Activated CD4-positive, alpha-beta T cell treated with anti-CD3 and anti-CD28 coated beads for 48 hours (primary cell): ENCODE measurements at regions not wholly inside any gene's neighbourhood (a gene's known extent, or its start where the extent isn't known, plus 50 kb on each side); places are given as distances from the start of the nearest gene placed in this dataset.
"Not testable (repeated sequence)": the region's sequence is repeated elsewhere in the genome, so short reads cannot be mapped to it uniquely, and the experiment has no call there.

Experiments
- DNase-seq: peaks from one replicate; pipeline ENCODE4 v3.0.0-alpha.2; 2020

DNA sequence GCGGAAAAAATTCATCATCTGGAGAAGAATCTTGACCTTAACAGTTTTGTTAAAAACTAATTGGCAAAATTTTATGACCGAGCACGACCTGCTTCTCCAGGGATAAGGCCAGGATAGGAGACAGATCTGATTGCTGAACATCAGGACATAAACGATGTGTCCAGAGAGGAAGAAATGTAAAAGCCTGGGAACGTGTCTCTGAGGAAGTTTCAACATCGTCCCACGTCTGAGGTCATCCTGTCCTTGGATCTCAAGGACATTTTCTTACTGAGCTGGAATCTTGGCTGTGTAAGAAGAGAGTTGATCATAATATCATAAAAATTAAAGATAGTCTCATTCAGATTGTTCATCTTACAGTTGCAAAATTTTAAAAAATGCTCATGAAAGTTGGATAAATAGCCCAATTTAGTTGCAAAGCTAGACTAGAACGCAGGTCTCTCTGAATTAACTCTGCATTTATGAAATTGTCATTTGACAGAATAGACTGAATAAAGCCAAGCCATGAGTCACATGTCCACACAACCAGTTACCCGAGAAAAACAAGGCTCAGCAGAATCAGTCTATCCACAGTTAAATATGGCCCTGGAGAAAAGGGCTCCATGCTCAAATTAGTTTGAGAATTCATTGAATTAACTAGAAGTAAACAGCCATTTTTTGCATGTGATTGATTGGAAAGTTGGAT, 120.0 kb upstream of the EGFR start:
- DNase-seq: no peak

DNA sequence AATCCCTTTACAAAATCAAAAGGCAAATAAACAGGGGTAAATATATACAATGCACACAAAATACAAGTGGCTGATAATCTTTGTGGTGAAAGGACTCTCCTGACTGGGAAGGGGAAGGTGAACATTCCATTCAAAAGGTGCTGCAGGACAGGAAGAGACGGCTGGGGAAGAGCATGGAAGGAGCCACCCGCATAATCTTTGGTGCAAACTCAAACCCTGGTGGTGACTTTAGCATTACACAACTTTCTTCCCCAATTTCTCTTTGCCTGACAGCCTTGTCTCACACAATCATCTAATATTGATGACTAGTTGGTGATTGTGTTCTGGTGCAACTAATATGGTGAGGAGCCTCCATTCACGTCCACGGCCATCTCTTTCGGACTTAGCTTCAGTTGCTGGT, 117.0 kb upstream of the EGFR start:
- DNase-seq: no peak

DNA sequence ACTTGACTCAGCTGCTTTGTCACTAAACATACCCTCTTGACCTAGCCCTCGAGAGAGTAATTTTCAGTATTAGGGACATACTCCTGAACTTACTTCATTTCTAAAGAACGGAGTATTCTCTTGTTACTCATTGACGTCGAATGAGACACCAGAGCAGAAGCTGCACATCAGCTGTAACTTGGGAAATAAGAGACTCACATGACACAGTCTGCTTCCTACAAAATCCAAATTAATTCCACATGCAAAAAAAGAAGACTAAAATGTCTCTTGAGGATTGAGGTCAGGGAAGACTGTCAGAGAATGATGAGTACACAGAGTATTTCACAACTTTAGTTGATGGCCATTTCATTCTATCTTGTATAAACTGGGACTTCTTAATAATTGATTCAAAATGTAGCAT, 114.7 kb upstream of the EGFR start:
- DNase-seq: no peak

DNA sequence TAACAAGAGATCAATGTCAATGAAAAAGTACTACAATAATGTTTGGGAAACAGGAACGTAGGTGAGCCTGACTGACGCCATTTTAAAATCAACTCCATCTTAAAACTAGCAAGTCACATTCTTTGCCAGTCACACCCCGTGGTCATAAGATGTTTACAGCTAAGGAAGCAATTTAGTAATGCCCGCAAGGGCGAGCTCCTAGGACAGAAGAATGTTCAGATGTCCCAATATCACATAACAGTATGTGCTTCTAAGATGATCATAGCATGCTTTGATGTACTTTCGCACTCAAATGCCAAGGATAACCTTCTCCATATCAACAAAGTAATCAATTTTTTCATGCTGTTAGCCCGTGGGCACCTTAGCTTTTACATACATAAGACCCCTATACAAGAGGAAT, 113.8 kb upstream of the EGFR start:
- DNase-seq: no peak

DNA sequence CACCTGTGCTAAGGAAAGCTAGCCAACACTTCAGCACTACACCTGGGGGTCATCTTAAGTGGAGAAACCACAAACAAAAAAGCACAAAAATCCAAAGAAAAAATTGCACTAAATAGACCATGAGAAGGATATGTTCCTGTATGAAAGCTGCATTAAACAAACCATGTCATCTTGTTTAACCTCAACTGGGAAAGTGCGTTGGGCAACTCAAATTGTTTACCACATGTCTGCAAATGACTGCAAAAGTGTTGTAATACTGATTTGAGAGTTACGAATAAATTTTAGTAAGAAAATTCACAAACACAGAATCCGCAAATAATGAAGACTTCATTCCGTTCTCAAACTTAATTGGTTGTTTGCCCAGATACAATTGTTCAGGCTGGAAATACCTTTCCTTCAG, 111.9 kb upstream of the EGFR start:
- DNase-seq: no peak

DNA sequence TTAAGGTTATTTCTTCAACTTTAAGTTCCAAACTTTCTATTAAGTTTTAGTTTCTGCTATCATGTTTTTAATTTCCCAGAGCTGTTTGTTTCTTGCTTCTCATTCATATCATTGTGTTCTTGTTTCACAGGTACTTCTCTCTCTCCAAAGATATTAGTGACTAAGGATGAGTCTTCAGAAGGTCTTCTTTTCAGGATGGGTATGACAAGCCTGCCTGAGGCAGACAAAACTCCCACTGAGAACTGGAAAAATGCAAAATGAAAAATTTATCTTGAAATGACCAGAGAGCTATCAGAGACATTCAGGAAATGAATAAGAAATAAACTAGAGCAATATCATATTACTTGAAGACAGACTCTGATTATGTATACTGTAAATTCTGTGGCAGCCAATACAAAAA, 110.8 kb upstream of the EGFR start:
- no peak for DNase-seq

DNA sequence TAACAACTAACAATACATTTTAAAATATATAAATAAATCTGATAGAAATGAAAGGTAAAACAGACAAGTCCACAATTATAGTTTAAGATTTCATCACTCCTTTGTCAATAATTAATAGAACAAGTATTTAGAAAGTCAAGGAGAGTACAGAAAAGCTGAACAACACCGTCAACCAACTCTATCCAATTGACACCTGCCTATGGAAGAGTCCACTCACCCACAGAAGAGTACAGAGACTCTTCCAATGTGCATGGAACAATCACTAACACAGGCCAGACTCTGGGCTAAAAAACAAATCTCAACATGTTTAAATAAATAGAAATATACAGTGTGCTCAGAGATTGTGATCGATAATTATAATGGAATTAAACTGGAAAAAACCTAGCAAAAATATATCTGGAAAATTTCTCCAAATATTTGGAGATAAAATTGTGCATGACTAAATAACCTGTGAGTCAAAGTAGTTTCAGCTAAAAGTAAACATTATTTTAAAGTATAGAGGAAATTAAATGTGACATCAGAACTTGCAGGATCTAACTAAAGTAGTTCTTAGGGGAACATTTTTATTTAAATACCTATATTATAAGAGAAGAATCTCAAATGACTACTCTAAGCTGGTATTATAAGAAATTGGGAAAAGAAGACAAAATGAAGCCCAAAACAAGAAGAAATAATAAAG, 109.9 kb upstream of the EGFR start:
- DNase-seq: no peak

DNA sequence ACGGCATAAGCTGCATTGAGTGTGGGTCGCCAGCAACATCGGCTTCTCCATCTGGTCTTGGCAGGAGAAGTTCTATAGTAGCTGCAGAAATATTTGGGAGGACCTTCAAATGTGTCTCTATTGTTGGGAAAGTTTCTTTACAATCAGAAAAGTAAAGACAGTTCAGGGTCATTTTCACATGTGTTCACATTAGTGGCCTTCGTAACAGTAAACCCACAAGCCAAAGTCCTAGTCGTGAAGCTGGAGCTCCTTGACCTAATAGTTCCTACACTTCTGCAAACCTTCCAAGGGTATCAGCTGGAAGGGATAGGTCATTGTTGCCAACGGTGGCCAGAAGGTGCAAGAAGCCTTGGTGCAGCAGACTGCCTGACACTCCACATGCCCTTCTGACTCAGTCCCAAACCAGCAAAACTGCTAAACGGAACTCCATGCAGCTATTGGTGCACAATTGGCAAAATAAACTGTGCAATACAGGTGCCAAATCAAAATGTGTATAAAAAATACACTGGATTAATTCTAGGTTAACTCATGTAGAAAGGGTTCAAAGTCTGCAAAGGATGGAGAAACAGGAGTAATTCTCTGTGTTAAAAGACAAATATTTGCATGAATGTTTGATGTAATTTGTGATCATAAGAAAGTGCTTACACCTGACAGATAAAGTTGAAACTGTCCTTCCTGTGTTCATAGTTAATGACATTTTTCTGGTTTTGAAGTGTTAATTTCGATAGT, 102.8 kb upstream of the EGFR start:
- no peak for DNase-seq

DNA sequence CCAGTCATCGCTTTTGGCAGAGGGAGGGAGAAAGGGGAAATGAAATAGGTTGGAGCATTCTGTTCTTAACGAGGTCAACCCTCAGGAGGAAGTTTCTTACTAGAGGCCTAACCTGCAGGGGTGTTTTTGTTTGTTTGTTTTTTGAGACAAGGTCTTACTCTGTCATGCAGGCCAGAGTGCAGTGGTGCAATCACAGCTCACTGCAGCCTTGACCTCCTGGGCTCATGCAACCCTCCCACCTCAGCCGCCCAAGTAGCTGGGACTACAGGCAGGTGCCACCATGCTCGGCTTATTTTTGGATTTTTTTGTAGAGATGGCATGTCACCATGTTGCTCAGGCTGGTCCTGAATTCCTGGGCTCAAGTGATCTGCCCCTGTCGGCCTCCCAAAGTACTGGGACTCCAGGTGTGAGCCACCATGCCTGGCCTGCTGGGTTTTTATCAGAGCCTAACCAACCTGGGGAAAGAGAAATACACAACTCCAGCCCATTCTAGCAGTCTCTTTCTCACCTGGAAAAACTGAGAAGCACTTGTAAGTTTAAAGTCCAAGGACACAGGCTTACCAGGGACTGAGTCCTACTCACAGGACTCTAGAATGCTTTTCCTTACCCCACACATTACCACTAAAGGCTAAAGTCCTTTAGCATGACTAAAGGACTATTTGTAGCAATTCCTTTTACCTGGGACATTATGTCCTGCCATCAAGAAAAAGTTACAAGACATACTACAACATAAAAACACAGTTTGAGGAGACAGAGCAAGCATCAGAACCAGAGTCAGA, 101.0 kb upstream of the EGFR start:
- no peak for DNase-seq

DNA sequence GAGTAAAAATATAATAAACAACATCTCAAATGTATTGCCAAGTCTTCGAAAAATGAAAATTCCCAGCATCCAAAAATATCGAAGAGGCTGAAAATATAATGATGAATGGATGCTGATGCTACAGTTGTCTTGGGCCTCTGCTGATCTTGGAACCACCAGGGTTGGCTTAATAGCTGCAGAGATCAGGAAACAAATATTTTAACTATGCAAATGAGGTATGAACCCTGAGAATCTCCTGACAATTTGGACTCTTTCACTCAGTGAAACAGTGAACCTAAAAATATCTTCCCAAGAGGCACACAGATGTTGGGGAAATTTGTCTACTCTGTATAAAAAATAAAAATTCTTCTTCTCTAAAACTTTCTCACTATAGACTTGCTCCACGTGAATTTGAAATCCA, 97.7 kb upstream of the EGFR start:
- no peak for DNase-seq

DNA sequence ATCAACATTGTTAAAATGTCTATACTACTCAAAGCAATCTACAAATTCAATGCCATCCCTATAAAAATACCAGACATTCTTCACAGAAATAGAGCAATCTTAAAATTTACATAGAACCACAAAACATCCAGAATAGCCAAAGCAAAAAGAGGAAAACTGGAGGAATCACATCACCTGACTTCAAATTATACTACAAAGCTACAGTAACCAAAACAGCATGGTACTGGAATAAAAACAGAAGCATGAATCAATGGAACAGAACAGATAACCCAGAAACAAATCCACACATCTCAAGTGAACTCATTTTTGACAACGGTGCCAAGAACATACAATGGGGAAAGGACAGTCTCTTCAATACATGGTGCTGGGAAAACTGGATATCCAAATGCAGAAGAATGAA, 87.3 kb upstream of the EGFR start:
- no peak for DNase-seq

DNA sequence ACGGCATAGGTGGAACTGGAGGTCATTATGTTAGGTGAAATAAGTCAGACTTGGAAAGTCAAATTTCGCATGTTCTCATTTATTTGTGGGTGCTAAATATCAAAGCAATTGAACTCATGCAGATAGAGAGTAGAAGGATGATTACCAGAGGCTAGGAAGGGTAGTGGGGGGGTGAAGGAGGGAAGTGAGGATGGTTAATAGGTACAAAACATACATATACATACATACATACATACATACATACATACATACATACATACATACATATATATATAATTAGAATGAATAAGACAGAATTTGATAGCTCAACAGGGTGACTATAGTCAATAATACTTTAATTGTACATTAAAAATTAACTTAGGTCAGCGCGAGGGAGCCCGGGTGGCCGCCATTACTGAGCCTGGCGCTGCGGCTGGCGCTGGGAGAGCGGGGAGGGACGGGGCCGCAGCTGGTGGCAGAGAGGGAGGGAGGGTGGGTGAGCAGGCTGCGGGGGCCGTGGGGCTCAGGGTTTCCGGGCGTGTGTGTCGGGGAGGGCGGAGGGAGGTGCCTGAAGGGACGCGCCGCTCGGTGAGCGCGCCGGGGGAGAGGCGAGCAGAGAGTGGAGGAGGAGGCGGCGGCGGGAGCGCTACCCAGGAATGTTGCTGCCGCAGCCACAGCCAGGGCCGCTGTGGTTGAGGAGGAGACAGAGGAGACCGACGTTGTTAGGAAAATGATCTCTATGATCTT, 85.8 kb upstream of the EGFR start:
- DNase-seq: no peak

DNA sequence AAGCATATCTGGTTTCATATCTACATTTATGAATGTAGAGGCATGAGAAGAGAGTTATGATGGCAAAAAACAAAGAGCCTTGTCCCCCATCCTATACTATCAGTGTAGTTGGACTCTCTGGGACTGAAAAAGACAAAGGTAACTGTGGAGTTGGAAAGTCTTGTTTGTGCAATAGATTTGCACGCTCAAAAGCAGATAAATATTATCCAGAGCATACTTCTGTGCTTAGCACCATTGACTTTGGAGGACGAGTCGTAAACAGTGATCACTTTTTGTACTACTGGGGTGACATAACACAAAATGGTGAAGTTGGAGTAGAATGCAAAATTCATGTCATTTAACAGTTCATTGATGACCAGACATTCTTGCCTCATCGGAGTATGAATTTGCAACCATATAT, 85.2 kb upstream of the EGFR start:
- no peak for DNase-seq

DNA sequence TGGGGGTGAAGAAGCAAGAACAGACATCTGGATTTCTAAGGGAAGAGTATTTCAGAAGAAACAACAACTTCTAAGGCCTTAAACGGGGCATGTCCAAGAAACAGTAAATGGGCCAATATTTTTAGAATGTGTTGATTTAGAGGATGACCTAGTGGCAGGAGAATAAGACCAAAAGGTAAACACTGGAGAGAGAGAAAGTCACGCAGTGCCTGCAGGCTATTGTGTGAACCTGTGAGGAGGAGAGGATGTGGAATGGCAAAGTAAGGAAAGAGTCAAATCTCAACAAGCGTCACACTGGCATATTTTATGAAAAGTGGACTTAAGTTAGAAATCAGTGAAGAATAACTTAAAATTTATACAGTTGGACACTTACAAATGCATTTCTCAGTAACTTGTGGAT, 78.1 kb upstream of the EGFR start:
- DNase-seq: no peak

DNA sequence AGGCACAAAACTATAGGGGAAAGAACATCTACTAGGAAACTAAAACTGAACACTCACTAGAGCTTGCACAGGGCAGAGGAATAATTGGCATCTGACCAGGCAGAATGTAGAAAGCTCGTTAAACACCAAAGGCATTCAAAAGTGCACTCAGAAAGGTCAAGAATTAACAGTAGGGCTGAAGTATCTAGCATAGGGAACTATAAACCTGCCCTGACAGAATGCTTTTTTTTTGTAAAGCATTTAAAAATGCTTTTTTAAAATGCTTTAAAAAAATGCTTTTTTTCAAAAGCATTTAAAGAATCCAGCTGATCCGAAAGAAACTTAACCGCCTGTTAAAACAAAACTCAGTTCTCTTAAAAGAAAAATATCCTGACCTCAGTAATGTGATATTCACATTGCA, 74.6 kb upstream of the EGFR start:
- DNase-seq: no peak

DNA sequence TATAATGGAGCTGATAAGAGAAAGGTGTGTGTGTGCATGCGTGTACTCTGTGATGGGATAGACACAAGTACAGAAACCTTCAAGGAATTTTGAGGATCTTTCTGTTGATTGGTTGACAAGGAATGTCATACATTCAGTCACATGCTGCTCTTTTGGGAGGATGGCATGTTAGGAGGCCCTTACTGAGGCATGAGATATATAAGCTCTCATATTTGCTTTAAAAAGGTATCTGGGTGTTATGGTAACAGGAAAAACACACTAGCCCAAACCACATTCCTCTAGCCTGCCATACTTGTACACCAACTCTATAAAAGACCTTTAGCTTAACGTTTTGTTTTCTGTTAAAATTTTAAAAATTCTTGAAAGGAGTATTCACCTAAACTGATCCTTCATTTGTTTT, 72.5 kb upstream of the EGFR start:
- DNase-seq: no peak

DNA sequence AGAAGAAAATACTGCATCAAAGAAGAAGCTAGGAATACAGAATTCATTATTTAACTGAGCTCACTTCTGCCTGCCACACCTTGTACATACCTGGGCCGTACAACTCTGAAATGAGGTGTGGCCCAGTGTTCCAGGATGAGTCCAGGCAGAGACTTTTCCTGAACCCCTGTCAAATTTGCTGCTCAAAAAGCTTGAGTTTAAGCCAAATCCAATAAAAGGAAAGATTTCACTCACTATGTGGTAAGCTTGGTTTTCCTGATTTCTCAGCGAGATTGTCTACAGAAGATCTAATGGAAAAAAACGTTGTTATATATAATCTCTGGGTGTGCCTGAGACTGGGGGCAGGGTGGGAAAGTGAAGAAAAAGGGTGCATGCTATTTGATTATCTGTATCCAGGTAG, 72.1 kb upstream of the EGFR start:
- DNase-seq: no peak

DNA sequence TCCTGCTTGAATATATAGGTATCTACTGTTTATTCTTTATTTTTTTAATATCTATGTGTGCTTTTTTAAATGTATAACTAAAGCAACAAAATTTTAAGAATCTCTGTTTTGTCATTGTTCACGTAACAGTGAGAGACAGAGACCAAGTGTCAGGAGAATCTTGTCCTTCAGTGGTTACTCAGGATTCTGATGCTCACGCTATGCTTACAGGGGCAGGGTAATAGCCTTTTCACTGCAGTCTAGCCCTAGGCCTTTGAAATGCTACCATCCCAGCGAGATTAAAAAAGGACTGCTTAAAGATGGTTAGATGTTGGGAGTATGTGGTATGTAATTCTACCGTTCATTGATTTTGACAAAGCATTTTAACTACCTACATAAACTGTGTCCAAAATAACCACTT, 71.6 kb upstream of the EGFR start:
- no peak for DNase-seq

DNA sequence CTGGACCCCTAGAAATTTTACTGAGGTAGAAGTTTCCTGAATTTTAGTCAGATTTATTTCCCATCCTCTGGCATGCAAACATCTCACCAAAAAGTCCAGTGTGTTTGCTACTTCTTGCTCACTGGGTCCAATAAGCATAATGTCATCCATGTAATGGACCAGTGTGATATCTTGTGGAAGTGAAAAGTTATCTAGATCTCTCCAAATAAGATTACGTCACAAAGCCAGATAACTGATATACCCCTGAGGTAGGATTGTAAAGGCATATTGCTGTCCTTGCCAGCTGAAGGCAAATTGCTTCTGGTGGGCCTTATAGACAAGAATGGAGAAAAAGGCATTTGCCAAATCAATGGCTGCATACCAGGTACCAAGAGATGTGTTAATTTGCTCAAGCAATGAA, 69.3 kb upstream of the EGFR start:
- not testable (repeated sequence) for DNase-seq

DNA sequence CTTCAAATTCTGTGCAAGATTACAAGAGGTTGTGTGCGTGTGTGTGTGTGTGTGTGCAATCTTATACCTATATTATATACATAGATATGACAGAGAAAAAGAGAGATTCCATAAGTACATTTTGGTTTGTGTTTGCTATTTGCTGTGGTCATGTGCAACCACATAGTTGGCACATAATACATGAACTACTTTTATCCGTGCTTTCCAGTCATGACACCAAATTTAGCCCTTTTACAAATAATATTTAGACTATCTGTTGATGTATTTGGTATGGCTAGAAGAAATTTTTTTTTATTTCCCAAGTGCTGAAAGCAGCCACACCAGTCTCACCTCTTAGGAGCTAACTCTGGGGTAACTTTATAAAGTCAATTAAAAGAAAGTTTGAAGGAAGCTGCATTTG, 63.5 kb upstream of the EGFR start:
- DNase-seq: no peak

DNA sequence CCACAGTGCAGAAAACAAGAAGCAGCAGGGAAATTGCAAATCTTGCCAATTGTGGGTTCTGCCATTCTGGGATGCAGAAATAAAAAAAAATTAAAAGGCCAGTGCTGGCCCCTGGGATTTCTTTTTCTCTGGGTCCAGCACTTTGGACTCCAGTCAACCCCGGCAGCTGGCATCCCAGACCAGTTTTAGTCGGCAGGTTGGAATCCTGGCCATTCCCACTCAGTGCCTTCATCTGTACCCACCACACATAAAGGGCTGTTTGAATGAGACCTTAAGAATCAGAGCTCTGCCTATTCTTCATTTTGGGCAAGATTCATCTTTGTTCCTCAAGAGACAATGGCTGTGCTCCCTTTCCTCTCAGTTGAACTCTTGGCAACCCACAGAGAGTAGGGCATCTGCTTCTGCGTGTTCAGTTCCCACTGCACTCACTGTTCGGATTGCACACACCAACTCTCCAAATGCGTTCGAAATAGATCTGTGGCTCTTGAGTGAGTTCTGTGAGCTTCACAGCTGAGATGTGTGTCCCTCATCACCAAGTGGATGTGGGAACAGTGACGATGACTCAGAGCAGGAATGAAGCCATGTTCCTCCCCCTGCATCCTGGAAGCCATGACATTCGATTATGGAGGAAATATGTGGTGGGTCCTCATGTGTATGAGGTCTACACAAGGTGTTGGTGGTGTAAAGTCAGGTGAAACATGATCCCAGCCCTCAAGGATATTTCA, 63.0 kb upstream of the EGFR start:
- no peak for DNase-seq

DNA sequence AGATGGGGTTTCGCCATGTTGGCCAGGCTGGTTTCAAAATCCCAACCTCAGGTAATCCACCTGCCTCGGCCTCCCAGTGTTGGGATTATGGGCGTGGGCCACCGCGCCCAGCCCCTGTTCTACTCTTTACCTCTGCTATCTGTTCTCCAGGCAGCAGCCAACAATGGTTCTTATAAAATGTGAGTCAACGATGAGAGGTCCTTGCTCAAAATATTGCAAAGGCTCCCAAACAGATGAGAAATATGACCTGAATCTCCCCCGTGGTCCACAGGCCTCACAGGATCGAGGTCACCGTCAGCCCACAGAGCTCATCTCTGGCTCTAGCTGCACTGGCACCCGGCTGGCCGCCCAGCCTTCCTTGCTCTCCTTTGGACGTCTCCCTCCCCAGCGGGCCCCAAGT, 62.0 kb upstream of the EGFR start:
- DNase-seq: no peak
